Fibroblast of lung (primary cell): ENCODE measurements at regions not wholly inside any gene's neighbourhood (a gene's known extent, or its start where the extent isn't known, plus 50 kb on each side); places are given as distances from the start of the nearest gene placed in this dataset.

Experiments
- DNase-seq, 2 donors: peaks; one replicate each; pipeline versions ENCODE4 v3.0.0 to v3.0.0-alpha.2; 2010; ENCODE audit warnings: low read depth in 2 of 2
- H2AFZ ChIP-seq: 2 replicates; pipeline ENCODE4 v1.5.1; 2012; ENCODE audit warnings: low read length, control low read depth, inconsistent platforms
- H3K27ac ChIP-seq: 2 replicates; pipeline ENCODE4 v1.5.1; 2011; ENCODE audit warnings: low read length, control low read depth; ENCODE audit not compliant: insufficient read depth
- H3K27me3 ChIP-seq: 2 replicates; pipeline ENCODE4 v1.5.1; 2011; ENCODE audit warnings: mild to moderate bottlenecking, low read length; ENCODE audit not compliant: control insufficient read depth, insufficient read depth
- H3K36me3 ChIP-seq: 2 replicates; pipeline ENCODE4 v1.5.1; 2011; ENCODE audit warnings: low read length; ENCODE audit not compliant: control insufficient read depth, insufficient read depth
- H3K4me1 ChIP-seq: 2 replicates; pipeline ENCODE4 v1.5.1; 2011; ENCODE audit warnings: low read length; ENCODE audit not compliant: control insufficient read depth, insufficient read depth; ENCODE audit errors: extremely low read depth
- H3K4me2 ChIP-seq: 2 replicates; pipeline ENCODE4 v1.5.1; 2011; ENCODE audit warnings: low read length, control low read depth; ENCODE audit not compliant: insufficient read depth; ENCODE audit errors: extremely low read depth
- H3K4me3 ChIP-seq, 4 experiments: fragments of 200-600 bp in 1 of 4; sonication (generic) in 1 of 4; replicated peaks in 1 of 4; 2 replicates each; pipeline ENCODE4 v1.5.1; 2011 to 2016; ENCODE audit warnings: low read length in 4 of 4, low read depth in 3 of 4, mild to moderate bottlenecking in 3 of 4, control low read depth in 2 of 4, inconsistent platforms in 1 of 4, mixed read lengths in 1 of 4; ENCODE audit not compliant: insufficient read depth in 1 of 4; ENCODE audit errors: control extremely low read depth in 1 of 4
- H3K79me2 ChIP-seq: 2 replicates; pipeline ENCODE4 v1.5.1; 2012; ENCODE audit warnings: mild to moderate bottlenecking, low read length, inconsistent platforms; ENCODE audit not compliant: control insufficient read depth, insufficient read depth
- H3K9ac ChIP-seq: 2 replicates; pipeline ENCODE4 v1.5.1; 2011; ENCODE audit warnings: mild to moderate bottlenecking, low read length, control low read depth; ENCODE audit not compliant: insufficient read depth
- H3K9me3 ChIP-seq: 2 replicates; pipeline ENCODE4 v1.5.1; 2012; ENCODE audit warnings: low read depth, low read length; ENCODE audit not compliant: control insufficient read depth, insufficient read depth
- H4K20me1 ChIP-seq: 2 replicates; pipeline ENCODE4 v1.5.1; 2011; ENCODE audit warnings: low read length; ENCODE audit not compliant: control insufficient read depth, insufficient read depth; ENCODE audit errors: extremely low read depth
- EZH2 ChIP-seq: IDR thresholded peaks from 2 replicates; pipeline ENCODE4 v1.5.1; 2012; ENCODE audit warnings: low read length, control low read depth, mild to moderate bottlenecking; ENCODE audit errors: missing control alignments
- TF ChIP-seq, protein P1 (sequence below), 2 donors: IDR thresholded peaks in 1 of 2; conservative IDR thresholded peaks in 1 of 2; 1 replicate in 1 of 2; 2 replicates in 1 of 2; pipeline ENCODE4 v1.5.1; 2011 to 2012; ENCODE audit warnings: low read length in 2 of 2, control low read depth in 1 of 2, inconsistent platforms in 1 of 2, low read depth in 1 of 2, mild to moderate bottlenecking in 1 of 2

- no peaks in the 10 kb centered on the region for H4K20me1 ChIP-seq
- H3K4me2 ChIP-seq: no peak overlapping the region
- H2AFZ ChIP-seq: no peak overlapping the region
- H3K9me3 ChIP-seq: no peaks in the 10 kb centered on the region
- H3K27ac ChIP-seq: no peak overlapping the region
- H3K4me3 ChIP-seq: no peak overlapping the region
- no peaks in the 10 kb centered on the region for H3K4me1 ChIP-seq
- no peaks in the 10 kb centered on the region for H3K36me3 ChIP-seq
- no peaks in the 10 kb centered on the region for H3K27me3 ChIP-seq
- no peak for TF ChIP-seq EZH2
- TF ChIP-seq, protein P1, sequence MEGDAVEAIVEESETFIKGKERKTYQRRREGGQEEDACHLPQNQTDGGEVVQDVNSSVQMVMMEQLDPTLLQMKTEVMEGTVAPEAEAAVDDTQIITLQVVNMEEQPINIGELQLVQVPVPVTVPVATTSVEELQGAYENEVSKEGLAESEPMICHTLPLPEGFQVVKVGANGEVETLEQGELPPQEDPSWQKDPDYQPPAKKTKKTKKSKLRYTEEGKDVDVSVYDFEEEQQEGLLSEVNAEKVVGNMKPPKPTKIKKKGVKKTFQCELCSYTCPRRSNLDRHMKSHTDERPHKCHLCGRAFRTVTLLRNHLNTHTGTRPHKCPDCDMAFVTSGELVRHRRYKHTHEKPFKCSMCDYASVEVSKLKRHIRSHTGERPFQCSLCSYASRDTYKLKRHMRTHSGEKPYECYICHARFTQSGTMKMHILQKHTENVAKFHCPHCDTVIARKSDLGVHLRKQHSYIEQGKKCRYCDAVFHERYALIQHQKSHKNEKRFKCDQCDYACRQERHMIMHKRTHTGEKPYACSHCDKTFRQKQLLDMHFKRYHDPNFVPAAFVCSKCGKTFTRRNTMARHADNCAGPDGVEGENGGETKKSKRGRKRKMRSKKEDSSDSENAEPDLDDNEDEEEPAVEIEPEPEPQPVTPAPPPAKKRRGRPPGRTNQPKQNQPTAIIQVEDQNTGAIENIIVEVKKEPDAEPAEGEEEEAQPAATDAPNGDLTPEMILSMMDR (conservative IDR thresholded peaks at IDR 0.05 in 1 of 2, IDR thresholded peaks at IDR 0.05 in 1 of 2; ENCODE audit: low read depth in 1 of 2, low read length in 2 of 2): no peak
- no peak for DNase-seq
- H3K9ac ChIP-seq: no peak overlapping the region
- H3K79me2 ChIP-seq: no peaks in the 10 kb centered on the region
Measured at GRCh38 chr6:2523061-2523460, 227.7 kb downstream of the MYLK4 start.

- no peak overlapping the region for H3K27ac ChIP-seq
- H3K79me2 ChIP-seq: no peaks in the 10 kb centered on the region
- no peak overlapping the region for H3K4me3 ChIP-seq
- H3K4me2 ChIP-seq: no peak overlapping the region
- no peaks in the 10 kb centered on the region for H3K4me1 ChIP-seq
- no peaks in the 10 kb centered on the region for H3K9me3 ChIP-seq
- no peaks in the 10 kb centered on the region for H3K27me3 ChIP-seq
- no peak overlapping the region for H2AFZ ChIP-seq
- H3K9ac ChIP-seq: no peak overlapping the region
- DNase-seq: peak; percentile 29 to 73
- no peaks in the 10 kb centered on the region for H3K36me3 ChIP-seq
- TF ChIP-seq, protein P1 (conservative IDR thresholded peaks at IDR 0.05 in 1 of 2, IDR thresholded peaks at IDR 0.05 in 1 of 2; ENCODE audit: low read depth in 1 of 2, low read length in 2 of 2): no peak
- no peak for TF ChIP-seq EZH2
- no peaks in the 10 kb centered on the region for H4K20me1 ChIP-seq
Measured at GRCh38 chr6:2522521-2522920, 228.2 kb downstream of the MYLK4 start.

DNA sequence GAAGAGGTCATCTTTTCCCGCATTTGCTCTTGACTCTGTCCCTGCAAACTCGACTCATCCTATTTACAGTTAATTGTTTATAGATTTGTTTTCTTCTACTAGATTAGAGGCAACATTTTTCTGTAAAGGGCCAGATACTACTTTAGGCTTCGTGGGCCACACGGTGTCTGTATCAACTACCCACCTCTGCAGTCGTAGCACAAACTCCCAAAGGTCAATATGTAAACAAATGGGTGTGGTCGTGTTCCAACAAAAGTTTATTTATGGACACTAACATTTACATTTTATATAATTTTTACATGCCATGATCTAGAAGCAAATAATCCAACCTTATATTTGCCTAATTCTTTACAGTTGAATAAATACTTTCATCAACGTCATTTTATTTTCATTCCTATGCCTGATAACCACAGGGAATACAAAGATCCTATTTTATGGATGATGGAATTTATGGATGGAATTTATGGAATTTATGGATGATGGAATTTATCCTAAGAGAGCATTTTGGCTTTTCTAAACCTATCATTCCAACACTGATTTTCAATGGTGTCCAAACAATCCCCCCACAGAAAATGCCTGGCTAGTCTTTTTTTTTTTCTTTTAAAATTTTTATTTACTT lies 232.8 kb downstream of the MYLK4 start:
- H3K79me2 ChIP-seq: no peaks in the 10 kb centered on the region
- DNase-seq: no peak
- H3K9ac ChIP-seq: no peak overlapping the region
- no peaks in the 10 kb centered on the region for H3K9me3 ChIP-seq
- H3K4me1 ChIP-seq: no peaks in the 10 kb centered on the region
- TF ChIP-seq EZH2: no peak
- TF ChIP-seq, protein P1 (conservative IDR thresholded peaks at IDR 0.05 in 1 of 2, IDR thresholded peaks at IDR 0.05 in 1 of 2; ENCODE audit: low read depth in 1 of 2, low read length in 2 of 2): no peak
- no peak overlapping the region for H3K4me2 ChIP-seq
- H3K27ac ChIP-seq: no peak overlapping the region
- no peaks in the 10 kb centered on the region for H3K36me3 ChIP-seq
- no peaks in the 10 kb centered on the region for H4K20me1 ChIP-seq
- no peak overlapping the region for H3K4me3 ChIP-seq
- H2AFZ ChIP-seq: no peak overlapping the region
- no peaks in the 10 kb centered on the region for H3K27me3 ChIP-seq
